SK-N-SH (cell line): ENCODE measurements at regions not wholly inside any gene's neighbourhood (a gene's known extent, or its start where the extent isn't known, plus 50 kb on each side); places are given as distances from the start of the nearest gene placed in this dataset.

ENCODE experiments used
- CTCF ChIA-PET: fragments of 300-600, 350-600 bp; formaldehyde crosslinking; extraction: SDS; loops from one replicate; lab custom pipeline; 2021; lab: Yijun Ruan, JAX
- POLR2A ChIA-PET: fragments of 350-600 bp; sonication (Branson Sonifier 250); formaldehyde crosslinking; extraction: SDS; loops from one replicate; lab custom pipeline; 2020; ENCODE audit warnings: antibody characterized with exemption, inconsistent platforms; lab: Yijun Ruan, JAX
- DNase-seq: peaks from one replicate; pipeline ENCODE4 v3.0.0; 2012
- H2AFZ ChIP-seq: fragments of 200-600 bp; sonication (generic); 2 replicates; pipeline ENCODE4 v1.8.1; 2016; ENCODE audit warnings: antibody characterized with exemption, mild to moderate bottlenecking, low read depth
- H3F3A ChIP-seq: fragments of 200-600 bp; sonication (generic); replicated peaks from 2 replicates; pipeline ENCODE3; 2016; ENCODE audit warnings: antibody characterized with exemption, mild to moderate bottlenecking; ENCODE audit not compliant: insufficient read depth
- H3K27ac ChIP-seq, 2 experiments: fragments of 200-500 bp in 1 of 2; fragments of 200-600 bp in 1 of 2; sonication (Bioruptor generic) in 1 of 2; sonication (generic), shearing (Covaris generic) in 1 of 2; 2 replicates each; pipeline versions ENCODE4 v1.5.1 to v1.6.1; 2014 to 2016; ENCODE audit warnings: low read depth in 2 of 2, inconsistent platforms in 1 of 2, low read length in 1 of 2, mild to moderate bottlenecking in 1 of 2, mixed read lengths in 1 of 2
- H3K27me3 ChIP-seq: fragments of 200-600 bp; sonication (generic), shearing (Covaris generic); 2 replicates; pipeline ENCODE4 v1.6.1; 2016; ENCODE audit warnings: mixed run types; ENCODE audit not compliant: insufficient read depth
- H3K36me3 ChIP-seq, 2 experiments: fragments of 200-500 bp in 1 of 2; fragments of 200-600 bp in 1 of 2; sonication (Bioruptor generic) in 1 of 2; sonication (generic) in 1 of 2; replicated peaks in 1 of 2; 2 replicates each; pipeline versions ENCODE3 to v1.5.1; 2014 to 2016; ENCODE audit warnings: low read length in 1 of 2, mild to moderate bottlenecking in 1 of 2; ENCODE audit not compliant: insufficient read depth in 2 of 2, control insufficient read depth in 1 of 2
- H3K4me1 ChIP-seq, 2 experiments: fragments of 200-500 bp in 1 of 2; fragments of 200-600 bp in 1 of 2; sonication (Bioruptor generic) in 1 of 2; sonication (generic), shearing (Covaris generic) in 1 of 2; 2 replicates each; pipeline versions ENCODE4 v1.5.1 to v1.6.1; 2014 to 2016; ENCODE audit warnings: low read depth in 1 of 2, low read length in 1 of 2, mixed run types in 1 of 2; ENCODE audit not compliant: insufficient read depth in 2 of 2, control insufficient read depth in 1 of 2
- H3K4me2 ChIP-seq: fragments of 200-600 bp; sonication (generic), shearing (Covaris generic); 2 replicates; pipeline ENCODE4 v1.6.1; 2017; ENCODE audit warnings: mixed run types
- H3K4me3 ChIP-seq, 2 experiments: fragments of 200-500 bp in 1 of 2; fragments of 200-600 bp in 1 of 2; sonication (Bioruptor generic) in 1 of 2; sonication (generic), shearing (Covaris generic) in 1 of 2; 2 replicates each; pipeline versions ENCODE4 v1.5.1 to v1.8.1; 2014 to 2016; ENCODE audit warnings: low read depth in 2 of 2, inconsistent platforms in 1 of 2, low read length in 1 of 2, mild to moderate bottlenecking in 1 of 2, mixed read lengths in 1 of 2, moderate library complexity in 1 of 2
- H3K79me2 ChIP-seq: fragments of 200-600 bp; sonication (generic); 2 replicates; pipeline ENCODE4 v1.8.1; 2017; ENCODE audit warnings: mild to moderate bottlenecking; ENCODE audit not compliant: insufficient read depth
- H3K9ac ChIP-seq: fragments of 200-600 bp; sonication (generic); 2 replicates; pipeline ENCODE4 v1.6.1; 2017; ENCODE audit warnings: mixed run types
- H3K9me2 ChIP-seq: fragments of 200-600 bp; sonication (generic); 2 replicates; pipeline ENCODE4 v1.6.1; 2017; ENCODE audit warnings: mixed run types
- H3K9me3 ChIP-seq: fragments of 200-600 bp; sonication (generic); 2 replicates; pipeline ENCODE4 v1.6.1; 2017; ENCODE audit warnings: mixed run types, mild to moderate bottlenecking, moderate library complexity
- H4K20me1 ChIP-seq: fragments of 200-600 bp; sonication (generic); 2 replicates; pipeline ENCODE4 v1.6.1; 2017; ENCODE audit warnings: mild to moderate bottlenecking, mixed run types; ENCODE audit not compliant: insufficient read depth
- CHD2 ChIP-seq: fragments of 150-350 bp; IDR thresholded peaks from 2 replicates; pipeline ENCODE4 v1.6.1; 2018; ENCODE audit warnings: low read length; ENCODE audit not compliant: partially characterized antibody
- FOXM1 ChIP-seq: IDR thresholded peaks from 2 replicates; pipeline ENCODE4 v1.4.0; 2012; ENCODE audit warnings: low read depth, mild to moderate bottlenecking
- GABPA ChIP-seq: IDR thresholded peaks from 2 replicates; pipeline ENCODE4 v1.4.0; 2012; ENCODE audit warnings: low read depth, mild to moderate bottlenecking
- JUND ChIP-seq: IDR thresholded peaks from 2 replicates; pipeline ENCODE4 v1.4.0; 2012
- MEF2A ChIP-seq: IDR thresholded peaks from 2 replicates; pipeline ENCODE4 v1.4.0; 2012; ENCODE audit warnings: low read depth, borderline replicate concordance
- MXI1 ChIP-seq: IDR thresholded peaks from 2 replicates; pipeline ENCODE4 v1.6.1; 2012; ENCODE audit warnings: mild to moderate bottlenecking, low read depth, low read length, improper control_type of control experiment
- RCOR1 ChIP-seq: fragments of 150-350 bp; IDR thresholded peaks from 2 replicates; pipeline ENCODE4 v1.6.1; 2017; ENCODE audit warnings: antibody characterized with exemption, low read length
- RFX5 ChIP-seq: IDR thresholded peaks from 2 replicates; pipeline ENCODE4 v1.6.1; 2012; ENCODE audit warnings: mild to moderate bottlenecking, improper control_type of control experiment, low read length
- SMC3 ChIP-seq: IDR thresholded peaks from 2 replicates; pipeline ENCODE4 v1.6.1; 2012; ENCODE audit warnings: low read depth, low read length, improper control_type of control experiment
- TEAD4 ChIP-seq: IDR thresholded peaks from 2 replicates; pipeline ENCODE4 v1.4.0; 2012; ENCODE audit warnings: mild to moderate bottlenecking, borderline replicate concordance; ENCODE audit not compliant: insufficient read depth
- WGBS: methylation state at CpG from one replicate; pipeline ENCODE4 v1.1.6; 2017; ENCODE audit warnings: low lambda C conversion rate; 5-methylcytosine and 5-hydroxymethylcytosine counted together
- TF ChIP-seq, protein P1 (sequence below): IDR thresholded peaks from 2 replicates; pipeline ENCODE4 v1.4.0; 2012; ENCODE audit warnings: low read depth, borderline replicate concordance
- TF ChIP-seq, protein P2 (sequence below): IDR thresholded peaks from 2 replicates; pipeline ENCODE4 v1.4.0; 2012; ENCODE audit warnings: low read depth
- TF ChIP-seq, protein P3 (sequence below): IDR thresholded peaks from 2 replicates; pipeline ENCODE4 v1.4.0; 2012; ENCODE audit warnings: low read depth, borderline replicate concordance
- TF ChIP-seq, protein P4 (sequence below): fragments of 150-350 bp; IDR thresholded peaks from 2 replicates; pipeline ENCODE4 v1.6.1; 2016; ENCODE audit warnings: mild to moderate bottlenecking, low read depth, low read length
- TF ChIP-seq, protein P5 (sequence below): fragments of 150-350 bp; IDR thresholded peaks from 2 replicates; pipeline ENCODE4 v1.6.1; 2017; ENCODE audit warnings: antibody characterized with exemption, low read length, low read depth, borderline replicate concordance

DNA sequence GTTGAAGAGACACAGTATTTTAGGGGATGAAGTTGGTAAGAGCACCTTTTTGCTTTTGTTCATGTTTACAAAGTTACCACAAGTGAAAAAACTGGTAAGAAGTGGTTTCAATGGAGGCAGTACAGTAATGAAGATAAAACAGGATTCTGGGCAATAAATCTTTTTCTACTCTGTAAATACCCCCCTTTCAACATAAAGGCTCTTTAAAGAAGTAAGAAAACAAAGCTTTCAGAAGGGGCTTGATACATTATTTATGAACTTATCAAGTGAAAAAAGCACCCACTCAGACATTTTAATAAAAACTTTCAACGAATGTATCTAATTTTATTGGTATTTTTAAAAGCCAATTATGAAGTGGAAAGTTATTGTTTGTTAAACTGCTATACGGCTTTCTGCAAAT lies 522.9 kb downstream of the ZEB2 start:
- Histone ChIP-seq H3K27me3 (no peaks in the 10 kb centered on the region), H3K4me2 (no peak overlapping the region), H3K9me3 (no peaks in the 10 kb centered on the region), H3K27ac (no peak overlapping the region), H3K4me1 (no peaks in the 10 kb centered on the region), H2AFZ (no peak overlapping the region), H3K4me3 (no peak overlapping the region), H3K79me2 (no peaks in the 10 kb centered on the region), H4K20me1 (no peaks in the 10 kb centered on the region), H3K36me3 (peaks cover 0 to 2% of the 10 kb centered on the region in 2 experiments), H3F3A (no peaks in the 10 kb centered on the region), H3K9me2 (no peaks in the 10 kb centered on the region), H3K9ac (no peak overlapping the region)
- ChIA-PET POLR2A (no interaction called here), CTCF (interaction anchor here (1.1 kb wide), 1 partner anchor 25 kb away, joined by 4 read pairs; no protein-coding TSS in a partner anchor)
- 70% methylated on average over 2 of the region's 2 CpGs for WGBS
- TF ChIP-seq JUND = no peak
- no peak for TF ChIP-seq TEAD4
- TF ChIP-seq, protein P1, sequence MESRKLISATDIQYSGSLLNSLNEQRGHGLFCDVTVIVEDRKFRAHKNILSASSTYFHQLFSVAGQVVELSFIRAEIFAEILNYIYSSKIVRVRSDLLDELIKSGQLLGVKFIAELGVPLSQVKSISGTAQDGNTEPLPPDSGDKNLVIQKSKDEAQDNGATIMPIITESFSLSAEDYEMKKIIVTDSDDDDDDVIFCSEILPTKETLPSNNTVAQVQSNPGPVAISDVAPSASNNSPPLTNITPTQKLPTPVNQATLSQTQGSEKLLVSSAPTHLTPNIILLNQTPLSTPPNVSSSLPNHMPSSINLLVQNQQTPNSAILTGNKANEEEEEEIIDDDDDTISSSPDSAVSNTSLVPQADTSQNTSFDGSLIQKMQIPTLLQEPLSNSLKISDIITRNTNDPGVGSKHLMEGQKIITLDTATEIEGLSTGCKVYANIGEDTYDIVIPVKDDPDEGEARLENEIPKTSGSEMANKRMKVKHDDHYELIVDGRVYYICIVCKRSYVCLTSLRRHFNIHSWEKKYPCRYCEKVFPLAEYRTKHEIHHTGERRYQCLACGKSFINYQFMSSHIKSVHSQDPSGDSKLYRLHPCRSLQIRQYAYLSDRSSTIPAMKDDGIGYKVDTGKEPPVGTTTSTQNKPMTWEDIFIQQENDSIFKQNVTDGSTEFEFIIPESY = no peak
- TF ChIP-seq, protein P2, sequence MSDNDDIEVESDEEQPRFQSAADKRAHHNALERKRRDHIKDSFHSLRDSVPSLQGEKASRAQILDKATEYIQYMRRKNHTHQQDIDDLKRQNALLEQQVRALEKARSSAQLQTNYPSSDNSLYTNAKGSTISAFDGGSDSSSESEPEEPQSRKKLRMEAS = no peak
- no peak for TF ChIP-seq MEF2A
- no peak for TF ChIP-seq FOXM1
- TF ChIP-seq MXI1 = no peak
- no peak for TF ChIP-seq GABPA
- no peak for TF ChIP-seq RFX5
- TF ChIP-seq, protein P3, sequence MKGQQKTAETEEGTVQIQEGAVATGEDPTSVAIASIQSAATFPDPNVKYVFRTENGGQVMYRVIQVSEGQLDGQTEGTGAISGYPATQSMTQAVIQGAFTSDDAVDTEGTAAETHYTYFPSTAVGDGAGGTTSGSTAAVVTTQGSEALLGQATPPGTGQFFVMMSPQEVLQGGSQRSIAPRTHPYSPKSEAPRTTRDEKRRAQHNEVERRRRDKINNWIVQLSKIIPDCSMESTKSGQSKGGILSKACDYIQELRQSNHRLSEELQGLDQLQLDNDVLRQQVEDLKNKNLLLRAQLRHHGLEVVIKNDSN = no peak
- TF ChIP-seq, protein P4, sequence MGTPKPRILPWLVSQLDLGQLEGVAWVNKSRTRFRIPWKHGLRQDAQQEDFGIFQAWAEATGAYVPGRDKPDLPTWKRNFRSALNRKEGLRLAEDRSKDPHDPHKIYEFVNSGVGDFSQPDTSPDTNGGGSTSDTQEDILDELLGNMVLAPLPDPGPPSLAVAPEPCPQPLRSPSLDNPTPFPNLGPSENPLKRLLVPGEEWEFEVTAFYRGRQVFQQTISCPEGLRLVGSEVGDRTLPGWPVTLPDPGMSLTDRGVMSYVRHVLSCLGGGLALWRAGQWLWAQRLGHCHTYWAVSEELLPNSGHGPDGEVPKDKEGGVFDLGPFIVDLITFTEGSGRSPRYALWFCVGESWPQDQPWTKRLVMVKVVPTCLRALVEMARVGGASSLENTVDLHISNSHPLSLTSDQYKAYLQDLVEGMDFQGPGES = no peak
- TF ChIP-seq RCOR1 = no peak
- TF ChIP-seq, protein P5, sequence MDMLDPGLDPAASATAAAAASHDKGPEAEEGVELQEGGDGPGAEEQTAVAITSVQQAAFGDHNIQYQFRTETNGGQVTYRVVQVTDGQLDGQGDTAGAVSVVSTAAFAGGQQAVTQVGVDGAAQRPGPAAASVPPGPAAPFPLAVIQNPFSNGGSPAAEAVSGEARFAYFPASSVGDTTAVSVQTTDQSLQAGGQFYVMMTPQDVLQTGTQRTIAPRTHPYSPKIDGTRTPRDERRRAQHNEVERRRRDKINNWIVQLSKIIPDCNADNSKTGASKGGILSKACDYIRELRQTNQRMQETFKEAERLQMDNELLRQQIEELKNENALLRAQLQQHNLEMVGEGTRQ = no peak
- no peak for TF ChIP-seq CHD2
- TF ChIP-seq SMC3 = no peak
- DNase-seq = no peak
